GM12878 (cell line): ENCODE measurements at regions not wholly inside any gene's neighbourhood (a gene's known extent, or its start where the extent isn't known, plus 50 kb on each side); places are given as distances from the start of the nearest gene placed in this dataset.

Experiments used
- CEBPB ChIP-seq, 2 experiments: fragments of 150-350 bp in 1 of 2; IDR thresholded peaks; 2 replicates each; pipeline ENCODE4 v1.6.1; 2012 to 2014; ENCODE audit warnings: low read depth in 2 of 2, low read length in 2 of 2, borderline replicate concordance in 1 of 2, inconsistent platforms in 1 of 2
- CREM ChIP-seq: IDR thresholded peaks from 2 replicates; pipeline ENCODE4 v1.6.1; 2014; ENCODE audit warnings: antibody characterized with exemption, low read depth
- CTCF ChIP-seq, 3 experiments: IDR thresholded peaks in 2 of 3; conservative IDR thresholded peaks in 1 of 3; 2 replicates each; pipeline ENCODE4 v1.5.1; 2011; ENCODE audit warnings: low read depth in 3 of 3, low read length in 3 of 3, mild to moderate bottlenecking in 3 of 3, control low read depth in 2 of 3, moderate library complexity in 2 of 3, inconsistent platforms in 1 of 3, mixed read lengths in 1 of 3; ENCODE audit not compliant: control insufficient read depth in 2 of 3, insufficient read depth in 1 of 3; ENCODE audit errors: extremely low read depth in 1 of 3
- E2F8 ChIP-seq: fragments of 450-650 bp; IDR thresholded peaks from 2 replicates; pipeline ENCODE4 v1.6.1; 2018; ENCODE audit warnings: mild to moderate bottlenecking, low read depth, moderate library complexity; ENCODE audit not compliant: partially characterized antibody
- EP300 ChIP-seq, 2 experiments: fragments of 150-350 bp in 1 of 2; IDR thresholded peaks; 2 replicates each; pipeline ENCODE4 v1.6.1; 2011 to 2012; ENCODE audit warnings: low read depth in 2 of 2, low read length in 2 of 2, borderline replicate concordance in 1 of 2, improper control_type of control experiment in 1 of 2, inconsistent platforms in 1 of 2; ENCODE audit not compliant: control insufficient read depth in 1 of 2
- HDAC2 ChIP-seq: fragments of 200-600 bp; sonication (generic); IDR thresholded peaks from 2 replicates; pipeline ENCODE4 v1.6.1; 2017
- MAX ChIP-seq: IDR thresholded peaks from 2 replicates; pipeline ENCODE4 v1.6.1; 2012; ENCODE audit warnings: low read depth, low read length, improper control_type of control experiment
- RFX5 ChIP-seq: IDR thresholded peaks from 2 replicates; pipeline ENCODE4 v1.6.1; 2011; ENCODE audit warnings: low read depth, low read length, improper control_type of control experiment
- SIX5 ChIP-seq: IDR thresholded peaks from 2 replicates; pipeline ENCODE4 v1.6.1; 2011; ENCODE audit warnings: mild to moderate bottlenecking, low read depth, low read length, moderate library complexity; ENCODE audit not compliant: severe bottlenecking
- TAF1 ChIP-seq: IDR thresholded peaks from 2 replicates; pipeline ENCODE4 v1.6.1; 2011; ENCODE audit warnings: mild to moderate bottlenecking, low read depth, low read length, borderline replicate concordance

- TF ChIP-seq CTCF (IDR thresholded peaks at IDR 0.05 in 2 of 3, conservative IDR thresholded peaks at IDR 0.05 in 1 of 3; ENCODE audit: control insufficient read depth in 2 of 3, extremely low read depth in 1 of 3, insufficient read depth in 1 of 3, low read depth in 3 of 3, low read length in 3 of 3) (no peak), HDAC2 (no peak), MAX (no peak), TAF1 (no peak), EP300 (IDR thresholded peaks at IDR 0.05; ENCODE audit: borderline replicate concordance in 1 of 2, control insufficient read depth in 1 of 2, low read depth in 2 of 2, low read length in 2 of 2) (no peak), CREM (no peak), RFX5 (no peak), E2F8 (no peak), SIX5 (no peak), CEBPB (IDR thresholded peaks at IDR 0.05; ENCODE audit: borderline replicate concordance in 1 of 2, low read depth in 2 of 2, low read length in 2 of 2) (no peak)
Measured at GRCh38 chr11:122393209-122393860, 262.2 kb upstream of the UBASH3B start.
